ENCODE measurements at regions not wholly inside any gene's neighbourhood (a gene's known extent, or its start where the extent isn't known, plus 50 kb on each side); places are given as distances from the start of the nearest gene placed in this dataset.

GRCh38 chr7:136324073-136324704 is 347.0 kb upstream of the MTPN start:
- Histone ChIP-seq H3K27ac (no peak overlapping the region), H3K36me3 (no peaks in the 10 kb centered on the region), H3K4me3 (no peak overlapping the region), H3K9me3 (no peaks in the 10 kb centered on the region), H3K4me1 (no peaks in the 10 kb centered on the region), H3K27me3 (no peaks in the 10 kb centered on the region)
- intact Hi-C loops (cut with DNase I; ENCODE audit: low total_unique reads) (no loop called here), in situ Hi-C loops (cut with MboI; ENCODE audit: low sequenced_read_pairs in 4 of 4) (no loop called here)
- DNase-seq (no peak), ATAC-seq (no peak)
- TF ChIP-seq POLR2A (IDR thresholded peaks at IDR 0.05) (no peak), CTCF (IDR thresholded peaks at IDR 0.05 in 4 of 5, conservative IDR thresholded peaks at IDR 0.05 in 1 of 5) (no peak)

- TF ChIP-seq CTCF (IDR thresholded peaks at IDR 0.05 in 4 of 5, conservative IDR thresholded peaks at IDR 0.05 in 1 of 5), result no peak
- no peak for TF ChIP-seq POLR2A (IDR thresholded peaks at IDR 0.05)
- Histone ChIP-seq H3K4me3 (no peak overlapping the region), H3K4me1 (no peaks in the 10 kb centered on the region), H3K27ac (no peak overlapping the region), H3K27me3 (no peaks in the 10 kb centered on the region), H3K9me3 (peaks cover 0 to 4% (median 0%) of the 10 kb centered on the region in 3 donors), H3K36me3 (no peaks in the 10 kb centered on the region)
- intact Hi-C loops (cut with DNase I; ENCODE audit: low total_unique reads), result no loop called here
- no peak for DNase-seq
- in situ Hi-C loops (cut with MboI; ENCODE audit: low sequenced_read_pairs in 4 of 4), result no loop called here
- ATAC-seq, result no peak
Measured at GRCh38 chr7:136312592-136312991, 335.4 kb upstream of the MTPN start.

GRCh38 chr7:136309407-136309806 is 332.2 kb upstream of the MTPN start:
- DNase-seq (no peak), ATAC-seq (no peak)
- H3K36me3 ChIP-seq, result no peaks in the 10 kb centered on the region
- TF ChIP-seq CTCF (IDR thresholded peaks at IDR 0.05 in 4 of 5, conservative IDR thresholded peaks at IDR 0.05 in 1 of 5) (no peak), POLR2A (IDR thresholded peaks at IDR 0.05) (no peak)
- H3K4me1 ChIP-seq, result no peaks in the 10 kb centered on the region
- in situ Hi-C loops (cut with MboI; ENCODE audit: low sequenced_read_pairs in 4 of 4), result no loop called here
- H3K4me3 ChIP-seq, result no peak overlapping the region
- no peak overlapping the region for H3K27ac ChIP-seq
- intact Hi-C loops (cut with DNase I; ENCODE audit: low total_unique reads), result no loop called here
- no peaks in the 10 kb centered on the region for H3K27me3 ChIP-seq
- peaks cover 0 to 4% (median 0%) of the 10 kb centered on the region in 3 donors for H3K9me3 ChIP-seq

GRCh38 chr7:136308230-136308629 is 331.1 kb upstream of the MTPN start:
- Histone ChIP-seq H3K9me3 (peaks cover 0 to 4% (median 0%) of the 10 kb centered on the region in 3 donors), H3K27me3 (no peaks in the 10 kb centered on the region), H3K27ac (no peak overlapping the region), H3K4me3 (no peak overlapping the region), H3K4me1 (no peaks in the 10 kb centered on the region), H3K36me3 (no peaks in the 10 kb centered on the region)
- TF ChIP-seq POLR2A (IDR thresholded peaks at IDR 0.05) (no peak), CTCF (IDR thresholded peaks at IDR 0.05 in 4 of 5, conservative IDR thresholded peaks at IDR 0.05 in 1 of 5) (no peak)
- DNase-seq (no peak), ATAC-seq (no peak)
- intact Hi-C loops (cut with DNase I; ENCODE audit: low total_unique reads), result no loop called here
- in situ Hi-C loops (cut with MboI; ENCODE audit: low sequenced_read_pairs in 4 of 4), result no loop called here

- intact Hi-C loops (cut with DNase I; ENCODE audit: low total_unique reads), result no loop called here
- Histone ChIP-seq H3K4me3 (no peak overlapping the region), H3K27me3 (no peaks in the 10 kb centered on the region), H3K4me1 (no peaks in the 10 kb centered on the region), H3K27ac (no peak overlapping the region), H3K9me3 (no peaks in the 10 kb centered on the region), H3K36me3 (no peaks in the 10 kb centered on the region)
- TF ChIP-seq CTCF (IDR thresholded peaks at IDR 0.05 in 4 of 5, conservative IDR thresholded peaks at IDR 0.05 in 1 of 5) (no peak), POLR2A (IDR thresholded peaks at IDR 0.05) (no peak)
- no peak for ATAC-seq
- DNase-seq, result no peak
- in situ Hi-C loops (cut with MboI; ENCODE audit: low sequenced_read_pairs in 4 of 4), result no loop called here
Measured at GRCh38 chr7:136303162-136303561, 326.0 kb upstream of the MTPN start.

Data from gastrocnemius medialis (tissue), 4 donors.